ENCODE measurements at regions not wholly inside any gene's neighbourhood (a gene's known extent, or its start where the extent isn't known, plus 50 kb on each side); places are given as distances from the start of the nearest gene placed in this dataset.

DNA sequence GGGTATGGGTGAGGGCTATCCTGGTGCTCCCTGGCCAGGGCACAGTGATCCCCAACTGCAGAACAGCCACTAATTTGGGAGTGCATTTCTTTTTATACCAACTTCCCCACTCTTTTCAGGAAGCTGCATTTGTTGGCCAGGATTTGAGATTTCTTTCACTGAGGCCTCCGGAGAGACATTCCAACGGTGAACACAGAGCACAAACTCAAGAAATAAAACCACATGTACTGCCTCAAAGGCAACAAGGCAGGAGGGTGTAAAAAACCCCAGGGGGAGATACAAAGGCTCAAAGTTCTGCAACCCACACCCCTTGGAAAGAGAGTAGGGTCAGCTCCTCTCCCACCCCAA lies 65.3 kb downstream of the CPN2 start:
- peaks cover 7% of the 10 kb centered on the region for H3K27me3 ChIP-seq (ENCODE audit: low read depth)
- no peaks in the 10 kb centered on the region for H3K9me3 ChIP-seq
- no peaks in the 10 kb centered on the region for H3K36me3 ChIP-seq
- DNase-seq (no peak), ATAC-seq (no peak)
- no peak overlapping the region for H3K4me3 ChIP-seq
- peaks cover 16% of the 10 kb centered on the region for H3K4me1 ChIP-seq
- TF ChIP-seq, protein P1, sequence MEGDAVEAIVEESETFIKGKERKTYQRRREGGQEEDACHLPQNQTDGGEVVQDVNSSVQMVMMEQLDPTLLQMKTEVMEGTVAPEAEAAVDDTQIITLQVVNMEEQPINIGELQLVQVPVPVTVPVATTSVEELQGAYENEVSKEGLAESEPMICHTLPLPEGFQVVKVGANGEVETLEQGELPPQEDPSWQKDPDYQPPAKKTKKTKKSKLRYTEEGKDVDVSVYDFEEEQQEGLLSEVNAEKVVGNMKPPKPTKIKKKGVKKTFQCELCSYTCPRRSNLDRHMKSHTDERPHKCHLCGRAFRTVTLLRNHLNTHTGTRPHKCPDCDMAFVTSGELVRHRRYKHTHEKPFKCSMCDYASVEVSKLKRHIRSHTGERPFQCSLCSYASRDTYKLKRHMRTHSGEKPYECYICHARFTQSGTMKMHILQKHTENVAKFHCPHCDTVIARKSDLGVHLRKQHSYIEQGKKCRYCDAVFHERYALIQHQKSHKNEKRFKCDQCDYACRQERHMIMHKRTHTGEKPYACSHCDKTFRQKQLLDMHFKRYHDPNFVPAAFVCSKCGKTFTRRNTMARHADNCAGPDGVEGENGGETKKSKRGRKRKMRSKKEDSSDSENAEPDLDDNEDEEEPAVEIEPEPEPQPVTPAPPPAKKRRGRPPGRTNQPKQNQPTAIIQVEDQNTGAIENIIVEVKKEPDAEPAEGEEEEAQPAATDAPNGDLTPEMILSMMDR (IDR thresholded peaks at IDR 0.05), result no peak
- intact Hi-C loops (cut with DNase I), result no loop called here
- H3K27ac ChIP-seq, result no peak overlapping the region

DNA sequence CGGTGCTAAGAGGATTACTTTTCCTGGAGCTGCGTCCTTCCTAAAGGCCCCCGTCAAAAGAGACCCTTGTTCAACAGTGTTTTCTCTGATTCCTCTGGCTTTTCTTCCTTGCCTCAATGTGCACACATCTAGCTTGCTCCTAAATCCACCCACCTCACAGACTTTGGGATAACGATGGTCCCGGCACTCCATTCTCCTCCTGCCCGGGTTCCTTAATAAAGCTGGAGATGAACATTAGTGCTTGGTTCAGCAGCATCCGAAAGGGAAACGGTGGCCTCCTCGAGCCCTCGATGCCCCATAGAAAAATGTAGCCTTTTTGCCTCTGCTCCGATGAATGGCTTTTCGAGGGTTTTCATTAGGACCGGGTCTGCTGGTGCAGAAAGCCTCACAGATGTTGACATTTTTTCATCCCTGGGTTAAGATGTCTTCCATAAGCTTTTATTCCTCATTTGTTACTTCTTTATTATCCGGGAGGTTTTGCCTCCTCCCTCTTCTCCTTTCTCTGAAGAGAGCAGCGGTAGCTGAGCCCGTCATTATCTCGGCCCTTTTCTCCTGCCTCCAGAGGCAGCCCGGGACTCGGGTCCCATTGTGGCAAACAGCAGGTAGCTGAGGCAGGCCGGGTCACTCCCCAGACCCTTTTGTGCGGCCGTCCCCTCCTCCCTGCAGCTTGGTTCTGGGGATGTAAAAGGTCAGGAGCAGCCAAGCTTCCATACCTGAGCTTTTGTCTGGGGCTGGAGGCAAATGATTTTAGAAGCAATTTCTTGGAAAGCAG lies 64.6 kb downstream of the CPN2 start:
- TF ChIP-seq, protein P1 (IDR thresholded peaks at IDR 0.05), result no peak
- no peak for DNase-seq
- intact Hi-C loops (cut with DNase I), result no loop called here
- H3K4me1 ChIP-seq, result peaks cover 16% of the 10 kb centered on the region
- ATAC-seq, result no peak
- no peaks in the 10 kb centered on the region for H3K9me3 ChIP-seq
- H3K36me3 ChIP-seq, result no peaks in the 10 kb centered on the region
- H3K4me3 ChIP-seq, result no peak overlapping the region
- H3K27me3 ChIP-seq (ENCODE audit: low read depth), result peaks cover 7% of the 10 kb centered on the region
- no peak overlapping the region for H3K27ac ChIP-seq

DNA sequence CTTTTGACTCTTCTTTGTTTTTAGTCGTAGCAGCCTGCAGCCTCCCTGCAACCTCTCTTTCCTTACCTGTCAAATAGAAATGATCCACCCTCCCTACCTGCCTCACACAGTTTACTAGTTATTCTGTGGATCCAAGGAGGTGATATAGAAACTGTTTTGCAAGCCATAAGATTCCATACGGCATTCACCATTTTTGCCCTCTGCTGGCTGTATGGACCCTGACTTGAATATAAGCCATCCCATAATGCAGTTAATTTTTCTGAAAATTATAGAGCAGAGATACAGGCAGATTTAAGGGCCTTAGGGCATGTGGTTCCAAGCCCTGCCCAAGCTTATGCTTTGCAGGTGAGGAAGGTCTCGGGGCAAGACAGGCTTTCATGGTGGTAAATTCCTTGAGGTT lies 63.8 kb downstream of the CPN2 start:
- H3K27ac ChIP-seq, result no peak overlapping the region
- H3K9me3 ChIP-seq, result no peaks in the 10 kb centered on the region
- H3K27me3 ChIP-seq (ENCODE audit: low read depth), result peaks cover 7% of the 10 kb centered on the region
- intact Hi-C loops (cut with DNase I), result no loop called here
- TF ChIP-seq, protein P1 (IDR thresholded peaks at IDR 0.05), result no peak
- peaks cover 14% of the 10 kb centered on the region for H3K4me1 ChIP-seq
- no peaks in the 10 kb centered on the region for H3K36me3 ChIP-seq
- DNase-seq (no peak), ATAC-seq (no peak)
- no peak overlapping the region for H3K4me3 ChIP-seq

DNA sequence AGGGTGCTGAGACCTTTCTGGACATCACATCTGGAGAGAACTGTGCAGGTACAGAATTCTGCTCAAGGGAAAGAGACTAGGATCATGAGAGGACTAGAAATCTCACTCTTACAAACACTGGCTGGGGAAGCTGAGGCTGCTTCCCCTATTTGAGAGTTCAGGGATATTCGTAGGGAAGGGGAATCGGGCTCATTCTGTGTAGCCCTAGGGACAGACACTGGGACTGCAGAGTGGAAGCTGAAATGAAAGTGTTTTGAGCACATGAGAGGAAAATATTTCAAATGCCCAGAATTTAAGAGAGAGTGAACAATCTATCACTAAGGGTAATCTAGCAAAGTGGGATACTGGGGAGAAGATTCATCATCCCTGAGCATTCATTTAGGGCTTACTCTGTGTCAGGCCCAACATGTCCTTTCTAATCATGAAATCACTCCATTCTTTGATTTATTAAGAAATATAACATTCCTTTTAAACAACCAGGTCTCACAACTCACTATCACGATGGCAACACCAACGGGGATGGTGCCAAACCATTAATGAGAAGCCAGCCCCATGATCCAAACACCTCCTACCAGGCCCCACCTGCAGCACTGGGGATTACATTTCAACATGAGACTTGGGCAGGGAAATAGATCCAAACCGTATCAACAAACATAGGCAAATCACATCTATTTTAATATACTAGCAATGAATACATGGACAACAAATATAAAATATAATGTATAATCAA lies 63.0 kb downstream of the CPN2 start:
- no peak for ATAC-seq
- TF ChIP-seq, protein P1 (IDR thresholded peaks at IDR 0.05), result no peak
- no peak overlapping the region for H3K4me3 ChIP-seq
- H3K9me3 ChIP-seq, result no peaks in the 10 kb centered on the region
- DNase-seq, result no peak
- peaks cover 9% of the 10 kb centered on the region for H3K4me1 ChIP-seq
- peaks cover 7% of the 10 kb centered on the region for H3K27me3 ChIP-seq (ENCODE audit: low read depth)
- intact Hi-C loops (cut with DNase I), result no loop called here
- no peaks in the 10 kb centered on the region for H3K36me3 ChIP-seq
- no peak overlapping the region for H3K27ac ChIP-seq
